Liver (tissue), 7 donors: ENCODE measurements at regions not wholly inside any gene's neighbourhood (a gene's known extent, or its start where the extent isn't known, plus 50 kb on each side); places are given as distances from the start of the nearest gene placed in this dataset.

Experiments
- DNase-seq: peaks from one replicate; pipeline ENCODE4 v3.0.0-alpha.2; 2017; ENCODE audit warnings: low spot score
- H3K27ac ChIP-seq, 2 donors: one replicate each; pipeline ENCODE4 v1.7.0; 2013; ENCODE audit warnings: inconsistent platforms in 2 of 2, low read length in 2 of 2, control low read depth in 1 of 2, low read depth in 1 of 2, mild to moderate bottlenecking in 1 of 2
- H3K27me3 ChIP-seq, 4 donors: one replicate each; pipeline versions ENCODE4 v1.6.1 to v1.7.0; 2013; ENCODE audit warnings: low read length in 3 of 4, inconsistent platforms in 1 of 4, mild to moderate bottlenecking in 1 of 4, moderate library complexity in 1 of 4; ENCODE audit not compliant: control insufficient read depth in 4 of 4, insufficient read depth in 4 of 4
- H3K36me3 ChIP-seq, 4 donors: one replicate each; pipeline versions ENCODE4 v1.6.1 to v1.7.0; 2013; ENCODE audit warnings: low read length in 3 of 4, mild to moderate bottlenecking in 3 of 4, low read depth in 1 of 4, moderate library complexity in 1 of 4; ENCODE audit not compliant: control insufficient read depth in 4 of 4, insufficient read depth in 3 of 4
- H3K4me1 ChIP-seq, 4 donors: one replicate each; pipeline versions ENCODE4 v1.6.1 to v1.7.0; 2013; ENCODE audit warnings: low read length in 3 of 4, mild to moderate bottlenecking in 3 of 4, moderate library complexity in 1 of 4; ENCODE audit not compliant: control insufficient read depth in 4 of 4, insufficient read depth in 4 of 4
- H3K4me3 ChIP-seq, 3 donors: one replicate each; pipeline versions ENCODE4 v1.6.1 to v1.7.0; 2013; ENCODE audit warnings: low read length in 3 of 3, control low read depth in 1 of 3, low read depth in 1 of 3, mild to moderate bottlenecking in 1 of 3
- H3K9ac ChIP-seq, 2 donors: one replicate each; pipeline ENCODE4 v1.7.0; 2013; ENCODE audit warnings: low read length in 2 of 2, mild to moderate bottlenecking in 2 of 2, moderate library complexity in 2 of 2, control low read depth in 1 of 2, low read depth in 1 of 2
- H3K9me3 ChIP-seq, 4 donors: one replicate each; pipeline versions ENCODE4 v1.6.1 to v1.7.0; 2013; ENCODE audit warnings: low read length in 3 of 4; ENCODE audit not compliant: control insufficient read depth in 4 of 4
- EGR1 ChIP-seq, 2 donors: IDR thresholded peaks; 2 replicates each; pipeline ENCODE4 v1.6.1; 2016 to 2018; ENCODE audit warnings: antibody characterized with exemption in 2 of 2, low read depth in 2 of 2
- FOXA1 ChIP-seq: IDR thresholded peaks from 2 replicates; pipeline ENCODE4 v1.6.1; 2016; ENCODE audit warnings: antibody characterized with exemption
- FOXA2 ChIP-seq: IDR thresholded peaks from 2 replicates; pipeline ENCODE4 v1.6.1; 2016; ENCODE audit warnings: antibody characterized with exemption
- GABPA ChIP-seq, 2 donors: IDR thresholded peaks in 1 of 2; conservative IDR thresholded peaks in 1 of 2; 2 replicates each; pipeline ENCODE4 v1.6.1; 2016; ENCODE audit warnings: antibody characterized with exemption in 2 of 2, mild to moderate bottlenecking in 1 of 2, moderate library complexity in 1 of 2
- HNF4A ChIP-seq, 2 donors: conservative IDR thresholded peaks; 2 replicates each; pipeline ENCODE4 v1.6.1; 2016; ENCODE audit warnings: antibody characterized with exemption in 2 of 2, mild to moderate bottlenecking in 2 of 2
- HNF4G ChIP-seq: IDR thresholded peaks from 2 replicates; pipeline ENCODE4 v1.6.1; 2016; ENCODE audit warnings: antibody characterized with exemption
- JUND ChIP-seq, 2 donors: IDR thresholded peaks; 2 replicates each; pipeline ENCODE4 v1.6.1; 2016; ENCODE audit warnings: antibody characterized with exemption in 2 of 2
- NR2F2 ChIP-seq: IDR thresholded peaks from 2 replicates; pipeline ENCODE4 v1.6.1; 2016; ENCODE audit warnings: antibody characterized with exemption
- RAD21 ChIP-seq, 2 donors: IDR thresholded peaks; 2 replicates each; pipeline ENCODE4 v1.6.1; 2016; ENCODE audit warnings: antibody characterized with exemption in 2 of 2, mild to moderate bottlenecking in 2 of 2
- RXRA ChIP-seq, 2 donors: IDR thresholded peaks; 2 replicates each; pipeline ENCODE4 v1.6.1; 2017 to 2018; ENCODE audit warnings: antibody characterized with exemption in 2 of 2, mild to moderate bottlenecking in 1 of 2
- SP1 ChIP-seq: IDR thresholded peaks from 2 replicates; pipeline ENCODE4 v1.6.1; 2018; ENCODE audit warnings: antibody characterized with exemption, mild to moderate bottlenecking
- TAF1 ChIP-seq: conservative IDR thresholded peaks from 2 replicates; pipeline ENCODE4 v1.6.1; 2016; ENCODE audit warnings: antibody characterized with exemption, mild to moderate bottlenecking
- YY1 ChIP-seq: IDR thresholded peaks from 2 replicates; pipeline ENCODE4 v1.6.1; 2016; ENCODE audit warnings: antibody characterized with exemption, mild to moderate bottlenecking
- TF ChIP-seq, protein P1 (sequence below): fragments of 150-350 bp; IDR thresholded peaks from 2 replicates; pipeline ENCODE4 v1.5.1; 2017; ENCODE audit warnings: improper control_type of control experiment, low read depth, low read length; ENCODE audit not compliant: missing input control
- TF ChIP-seq, protein P2 (sequence below): IDR thresholded peaks from 2 replicates; pipeline ENCODE4 v1.6.1; 2016; ENCODE audit warnings: antibody characterized with exemption
- TF ChIP-seq, protein P3 (sequence below): IDR thresholded peaks from 2 replicates; pipeline ENCODE4 v1.6.1; 2016; ENCODE audit warnings: antibody characterized with exemption, mild to moderate bottlenecking
- TF ChIP-seq, protein P4 (sequence below): IDR thresholded peaks from 2 replicates; pipeline ENCODE4 v1.6.1; 2016; ENCODE audit warnings: antibody characterized with exemption
- TF ChIP-seq, protein P5 (sequence below): IDR thresholded peaks from 2 replicates; pipeline ENCODE4 v1.6.1; 2016; ENCODE audit warnings: antibody characterized with exemption
- donor health status: healthy.
- donor health status: healthy.
- donor health status: healthy.
- donor health status: healthy.

DNA sequence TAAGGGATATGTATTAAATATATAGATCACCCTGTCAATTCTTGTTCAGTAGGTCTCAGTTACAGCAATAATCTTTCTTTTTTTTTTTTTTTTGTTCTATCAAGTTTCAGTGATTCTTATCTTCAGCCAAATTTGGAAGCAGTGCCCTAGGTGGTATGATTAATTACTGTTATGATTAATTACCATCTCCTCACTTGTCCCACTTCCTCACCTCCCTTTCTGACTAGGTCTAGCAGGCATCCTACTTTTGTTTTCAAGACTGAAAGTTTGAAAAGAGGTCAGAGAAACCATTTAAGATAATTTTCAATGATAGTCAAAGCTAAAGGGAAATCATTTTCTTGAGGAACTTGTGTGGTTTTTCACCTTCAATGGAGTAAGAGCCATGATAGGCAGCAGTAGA is 144.0 kb upstream of the CNTN4 start:
- H3K27me3 ChIP-seq = no peaks in the 10 kb centered on the region
- no peaks in the 10 kb centered on the region for H3K36me3 ChIP-seq
- no peak for TF ChIP-seq HNF4A (conservative IDR thresholded peaks at IDR 0.05)
- TF ChIP-seq RXRA (IDR thresholded peaks at IDR 0.05) = no peak
- no peak for TF ChIP-seq SP1
- TF ChIP-seq, protein P1, sequence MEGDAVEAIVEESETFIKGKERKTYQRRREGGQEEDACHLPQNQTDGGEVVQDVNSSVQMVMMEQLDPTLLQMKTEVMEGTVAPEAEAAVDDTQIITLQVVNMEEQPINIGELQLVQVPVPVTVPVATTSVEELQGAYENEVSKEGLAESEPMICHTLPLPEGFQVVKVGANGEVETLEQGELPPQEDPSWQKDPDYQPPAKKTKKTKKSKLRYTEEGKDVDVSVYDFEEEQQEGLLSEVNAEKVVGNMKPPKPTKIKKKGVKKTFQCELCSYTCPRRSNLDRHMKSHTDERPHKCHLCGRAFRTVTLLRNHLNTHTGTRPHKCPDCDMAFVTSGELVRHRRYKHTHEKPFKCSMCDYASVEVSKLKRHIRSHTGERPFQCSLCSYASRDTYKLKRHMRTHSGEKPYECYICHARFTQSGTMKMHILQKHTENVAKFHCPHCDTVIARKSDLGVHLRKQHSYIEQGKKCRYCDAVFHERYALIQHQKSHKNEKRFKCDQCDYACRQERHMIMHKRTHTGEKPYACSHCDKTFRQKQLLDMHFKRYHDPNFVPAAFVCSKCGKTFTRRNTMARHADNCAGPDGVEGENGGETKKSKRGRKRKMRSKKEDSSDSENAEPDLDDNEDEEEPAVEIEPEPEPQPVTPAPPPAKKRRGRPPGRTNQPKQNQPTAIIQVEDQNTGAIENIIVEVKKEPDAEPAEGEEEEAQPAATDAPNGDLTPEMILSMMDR = no peak
- TF ChIP-seq, protein P2, sequence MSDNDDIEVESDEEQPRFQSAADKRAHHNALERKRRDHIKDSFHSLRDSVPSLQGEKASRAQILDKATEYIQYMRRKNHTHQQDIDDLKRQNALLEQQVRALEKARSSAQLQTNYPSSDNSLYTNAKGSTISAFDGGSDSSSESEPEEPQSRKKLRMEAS = no peak
- no peak for TF ChIP-seq EGR1 (IDR thresholded peaks at IDR 0.05; ENCODE audit: low read depth in 2 of 2)
- TF ChIP-seq, protein P3, sequence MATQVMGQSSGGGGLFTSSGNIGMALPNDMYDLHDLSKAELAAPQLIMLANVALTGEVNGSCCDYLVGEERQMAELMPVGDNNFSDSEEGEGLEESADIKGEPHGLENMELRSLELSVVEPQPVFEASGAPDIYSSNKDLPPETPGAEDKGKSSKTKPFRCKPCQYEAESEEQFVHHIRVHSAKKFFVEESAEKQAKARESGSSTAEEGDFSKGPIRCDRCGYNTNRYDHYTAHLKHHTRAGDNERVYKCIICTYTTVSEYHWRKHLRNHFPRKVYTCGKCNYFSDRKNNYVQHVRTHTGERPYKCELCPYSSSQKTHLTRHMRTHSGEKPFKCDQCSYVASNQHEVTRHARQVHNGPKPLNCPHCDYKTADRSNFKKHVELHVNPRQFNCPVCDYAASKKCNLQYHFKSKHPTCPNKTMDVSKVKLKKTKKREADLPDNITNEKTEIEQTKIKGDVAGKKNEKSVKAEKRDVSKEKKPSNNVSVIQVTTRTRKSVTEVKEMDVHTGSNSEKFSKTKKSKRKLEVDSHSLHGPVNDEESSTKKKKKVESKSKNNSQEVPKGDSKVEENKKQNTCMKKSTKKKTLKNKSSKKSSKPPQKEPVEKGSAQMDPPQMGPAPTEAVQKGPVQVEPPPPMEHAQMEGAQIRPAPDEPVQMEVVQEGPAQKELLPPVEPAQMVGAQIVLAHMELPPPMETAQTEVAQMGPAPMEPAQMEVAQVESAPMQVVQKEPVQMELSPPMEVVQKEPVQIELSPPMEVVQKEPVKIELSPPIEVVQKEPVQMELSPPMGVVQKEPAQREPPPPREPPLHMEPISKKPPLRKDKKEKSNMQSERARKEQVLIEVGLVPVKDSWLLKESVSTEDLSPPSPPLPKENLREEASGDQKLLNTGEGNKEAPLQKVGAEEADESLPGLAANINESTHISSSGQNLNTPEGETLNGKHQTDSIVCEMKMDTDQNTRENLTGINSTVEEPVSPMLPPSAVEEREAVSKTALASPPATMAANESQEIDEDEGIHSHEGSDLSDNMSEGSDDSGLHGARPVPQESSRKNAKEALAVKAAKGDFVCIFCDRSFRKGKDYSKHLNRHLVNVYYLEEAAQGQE = no peak
- TF ChIP-seq FOXA1 = no peak
- no peak for TF ChIP-seq NR2F2
- TF ChIP-seq, protein P4, sequence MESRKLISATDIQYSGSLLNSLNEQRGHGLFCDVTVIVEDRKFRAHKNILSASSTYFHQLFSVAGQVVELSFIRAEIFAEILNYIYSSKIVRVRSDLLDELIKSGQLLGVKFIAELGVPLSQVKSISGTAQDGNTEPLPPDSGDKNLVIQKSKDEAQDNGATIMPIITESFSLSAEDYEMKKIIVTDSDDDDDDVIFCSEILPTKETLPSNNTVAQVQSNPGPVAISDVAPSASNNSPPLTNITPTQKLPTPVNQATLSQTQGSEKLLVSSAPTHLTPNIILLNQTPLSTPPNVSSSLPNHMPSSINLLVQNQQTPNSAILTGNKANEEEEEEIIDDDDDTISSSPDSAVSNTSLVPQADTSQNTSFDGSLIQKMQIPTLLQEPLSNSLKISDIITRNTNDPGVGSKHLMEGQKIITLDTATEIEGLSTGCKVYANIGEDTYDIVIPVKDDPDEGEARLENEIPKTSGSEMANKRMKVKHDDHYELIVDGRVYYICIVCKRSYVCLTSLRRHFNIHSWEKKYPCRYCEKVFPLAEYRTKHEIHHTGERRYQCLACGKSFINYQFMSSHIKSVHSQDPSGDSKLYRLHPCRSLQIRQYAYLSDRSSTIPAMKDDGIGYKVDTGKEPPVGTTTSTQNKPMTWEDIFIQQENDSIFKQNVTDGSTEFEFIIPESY = no peak
- no peak for TF ChIP-seq YY1
- no peak for TF ChIP-seq GABPA (IDR thresholded peaks at IDR 0.05 in 1 of 2, conservative IDR thresholded peaks at IDR 0.05 in 1 of 2)
- TF ChIP-seq, protein P5, sequence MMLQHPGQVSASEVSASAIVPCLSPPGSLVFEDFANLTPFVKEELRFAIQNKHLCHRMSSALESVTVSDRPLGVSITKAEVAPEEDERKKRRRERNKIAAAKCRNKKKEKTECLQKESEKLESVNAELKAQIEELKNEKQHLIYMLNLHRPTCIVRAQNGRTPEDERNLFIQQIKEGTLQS = no peak
- TF ChIP-seq FOXA2 = no peak
- TF ChIP-seq HNF4G = no peak
- no peak for TF ChIP-seq JUND (IDR thresholded peaks at IDR 0.05)
- TF ChIP-seq RAD21 (IDR thresholded peaks at IDR 0.05) = no peak
- TF ChIP-seq TAF1 = no peak
- no peak overlapping the region for H3K4me3 ChIP-seq
- H3K27ac ChIP-seq = no peak overlapping the region
- DNase-seq = no peak
- no peaks in the 10 kb centered on the region for H3K4me1 ChIP-seq
- no peak overlapping the region for H3K9ac ChIP-seq
- peaks cover 0 to 2% (median 0%) of the 10 kb centered on the region in 4 donors for H3K9me3 ChIP-seq
